NCI-H82 treated with DMSO at 0.1 percent for 48 hours (cell line): ENCODE measurements at regions not wholly inside any gene's neighbourhood (a gene's known extent, or its start where the extent isn't known, plus 50 kb on each side); places are given as distances from the start of the nearest gene placed in this dataset.

Experiments
- DNase-seq: peaks from one replicate; lab custom pipeline; 2025; ENCODE audit not compliant: unreplicated experiment; lab: John Stamatoyannopoulos, UW

DNA sequence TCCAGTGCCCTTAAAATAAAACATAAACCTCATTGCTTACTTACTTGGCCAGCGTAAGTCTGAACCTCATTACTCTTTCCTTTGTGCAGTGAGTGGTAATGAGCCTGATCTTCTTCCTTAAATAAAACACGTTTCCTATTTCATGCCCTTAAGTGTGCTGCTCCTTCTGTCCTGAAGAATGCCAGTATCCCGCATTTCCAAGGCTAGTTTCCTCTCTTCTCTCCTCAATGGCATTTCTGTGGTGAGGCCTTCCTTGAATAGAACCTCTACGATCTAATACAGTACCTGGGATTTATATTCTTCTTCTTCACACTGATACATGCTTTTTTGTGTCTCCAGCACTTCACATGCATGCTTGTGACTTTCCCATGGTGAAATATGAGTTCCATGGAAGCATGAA is 523.4 kb upstream of the CDH4 start:
- DNase-seq: no peak

DNA sequence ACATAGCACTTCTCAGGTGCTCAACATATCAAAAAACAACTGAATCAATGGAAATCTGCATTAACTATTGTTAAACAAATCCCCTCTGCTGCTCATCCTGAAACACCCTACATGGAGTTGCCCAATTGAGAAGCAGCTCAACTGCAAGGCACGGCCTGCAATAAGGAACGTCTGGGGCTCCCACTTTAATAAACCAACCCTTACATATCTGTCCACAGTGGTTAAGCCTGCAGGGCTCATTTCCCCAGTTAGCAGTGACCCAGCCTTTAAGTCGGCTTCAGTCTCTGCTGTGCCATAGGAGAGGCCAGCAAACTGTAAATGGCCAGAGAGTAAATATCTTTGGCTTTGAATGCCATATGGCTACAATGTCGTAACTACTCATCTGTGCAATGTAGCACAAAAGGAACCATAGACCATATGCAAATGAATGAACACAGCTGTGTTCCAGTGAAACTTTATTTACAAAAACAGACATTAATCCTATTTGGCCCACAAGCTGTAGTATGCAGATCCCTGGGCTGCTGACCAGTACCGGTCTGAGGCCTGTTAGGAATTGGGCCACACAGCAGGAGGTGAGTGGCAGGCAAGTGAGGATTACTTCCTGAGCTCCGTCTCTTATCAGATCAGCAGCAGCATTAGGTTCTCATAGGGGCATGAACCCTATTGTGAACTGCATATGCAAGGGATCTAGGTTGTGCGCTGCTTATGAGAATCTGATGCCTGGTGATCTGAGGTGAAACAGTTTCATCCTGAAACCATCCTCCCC is 522.7 kb upstream of the CDH4 start:
- peak; percentile 23 for DNase-seq

DNA sequence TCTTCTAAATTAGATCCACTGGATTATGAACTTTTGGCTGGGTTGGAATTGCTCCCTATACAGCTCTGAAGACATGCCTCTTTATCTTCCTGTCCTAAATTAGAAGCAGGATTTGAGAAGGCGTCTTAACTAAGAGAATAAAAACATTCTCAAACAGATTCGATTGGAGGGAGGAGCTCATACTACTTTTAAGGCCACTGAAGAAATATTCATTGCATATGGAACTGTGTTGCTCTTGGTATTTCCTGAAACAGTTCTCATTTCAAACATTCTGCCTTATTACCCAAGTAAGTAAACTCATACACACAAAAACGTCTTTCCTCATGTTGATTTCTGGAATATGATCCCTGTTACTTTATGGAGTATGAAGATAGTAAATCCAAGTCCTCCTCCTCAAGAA is 519.7 kb upstream of the CDH4 start:
- DNase-seq: no peak

DNA sequence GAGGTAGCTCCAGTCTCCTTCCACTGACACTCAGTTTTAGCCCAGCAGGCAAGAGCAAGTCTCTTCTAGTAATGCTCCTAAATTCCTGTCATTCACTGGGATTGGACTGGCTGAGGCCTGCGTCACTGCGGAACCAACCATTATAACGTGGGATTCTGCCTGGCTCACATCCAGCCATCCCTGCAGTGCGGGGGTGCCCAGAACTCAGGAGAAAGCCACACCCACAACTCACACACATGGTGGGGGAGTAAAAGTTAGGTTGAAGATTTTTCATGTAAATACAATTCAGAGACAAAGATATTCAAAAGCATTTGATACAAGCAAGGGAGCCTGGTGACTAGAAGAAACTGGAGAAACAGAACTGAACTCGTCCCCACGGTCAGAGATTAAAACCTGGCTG is 504.0 kb upstream of the CDH4 start:
- DNase-seq: no peak

DNA sequence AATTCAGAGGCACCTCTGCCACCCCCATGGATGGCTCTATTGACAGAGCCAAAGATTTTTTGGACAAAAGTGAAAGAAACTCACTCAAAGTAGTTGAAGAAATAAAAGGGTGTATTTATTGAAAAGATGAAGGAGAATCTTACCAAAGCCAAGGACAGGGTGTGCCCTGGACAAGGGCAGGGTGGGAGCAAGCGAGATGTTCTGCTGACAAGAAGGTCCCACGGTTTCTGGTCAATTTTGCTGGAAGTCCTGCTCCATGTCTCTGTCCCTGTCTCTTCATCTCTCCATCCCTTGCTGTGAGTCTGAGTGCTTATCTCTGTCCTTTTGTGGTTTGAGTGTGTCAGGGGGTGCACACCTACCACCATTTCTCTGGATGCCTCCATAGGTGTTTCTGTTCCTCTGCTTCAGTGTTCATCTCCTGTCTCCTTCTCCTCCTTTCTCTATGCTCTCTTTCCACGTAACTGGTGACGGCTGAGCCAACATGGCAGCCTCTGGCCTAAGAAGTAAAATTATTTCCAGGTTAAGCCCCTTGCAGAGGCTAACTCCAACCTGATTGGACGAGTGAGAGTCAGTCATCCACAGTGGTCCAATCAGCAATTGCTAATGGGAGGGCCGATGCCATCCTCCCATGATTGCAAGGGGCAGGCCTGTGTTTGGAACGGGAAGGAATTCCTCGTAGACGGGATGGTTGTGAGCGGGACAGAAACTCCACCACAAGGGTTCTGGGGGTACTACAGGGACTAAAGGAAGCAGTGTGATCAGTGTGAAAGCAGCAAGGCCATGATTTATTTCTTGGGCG is 502.1 kb upstream of the CDH4 start:
- DNase-seq: no peak

DNA sequence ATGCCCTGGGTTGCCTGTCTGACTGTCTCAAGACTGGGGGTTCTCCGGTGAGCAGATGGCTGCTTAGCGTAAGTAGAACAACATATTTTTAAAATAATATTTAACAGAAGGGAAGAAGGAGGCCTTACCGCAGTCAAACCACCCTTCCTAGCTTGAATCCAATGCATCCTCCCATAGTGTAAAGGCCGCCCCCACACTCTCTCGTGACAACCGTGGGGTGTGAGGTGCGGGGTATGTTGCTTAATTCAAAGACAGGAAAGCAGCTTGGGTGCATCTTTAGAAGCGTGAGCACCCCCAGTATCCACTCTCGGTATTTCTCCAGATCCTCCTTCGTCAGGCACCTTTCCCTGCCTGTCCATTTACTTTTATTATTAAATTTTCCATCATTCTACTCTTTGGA is 501.2 kb upstream of the CDH4 start:
- DNase-seq: no peak

DNA sequence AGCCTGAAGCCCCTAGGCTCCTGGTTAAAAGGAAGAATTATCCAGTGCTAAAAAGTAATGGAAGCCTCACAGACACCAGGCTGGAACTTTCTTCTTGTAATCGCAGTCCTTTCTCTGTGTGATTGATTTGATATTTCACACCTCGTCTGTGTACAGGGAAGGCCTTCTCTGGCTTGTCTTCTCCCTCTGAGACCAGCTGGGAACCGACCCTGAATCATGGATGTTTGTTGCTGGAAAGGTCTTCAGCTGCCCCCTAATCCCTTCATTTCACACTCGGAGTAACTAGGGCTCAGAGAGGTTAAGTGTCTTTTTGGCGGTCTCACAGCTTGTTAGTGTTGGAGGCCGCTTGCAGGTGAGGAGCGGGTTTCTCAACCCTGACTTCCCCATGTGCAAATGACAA is 500.2 kb upstream of the CDH4 start:
- DNase-seq: no peak

DNA sequence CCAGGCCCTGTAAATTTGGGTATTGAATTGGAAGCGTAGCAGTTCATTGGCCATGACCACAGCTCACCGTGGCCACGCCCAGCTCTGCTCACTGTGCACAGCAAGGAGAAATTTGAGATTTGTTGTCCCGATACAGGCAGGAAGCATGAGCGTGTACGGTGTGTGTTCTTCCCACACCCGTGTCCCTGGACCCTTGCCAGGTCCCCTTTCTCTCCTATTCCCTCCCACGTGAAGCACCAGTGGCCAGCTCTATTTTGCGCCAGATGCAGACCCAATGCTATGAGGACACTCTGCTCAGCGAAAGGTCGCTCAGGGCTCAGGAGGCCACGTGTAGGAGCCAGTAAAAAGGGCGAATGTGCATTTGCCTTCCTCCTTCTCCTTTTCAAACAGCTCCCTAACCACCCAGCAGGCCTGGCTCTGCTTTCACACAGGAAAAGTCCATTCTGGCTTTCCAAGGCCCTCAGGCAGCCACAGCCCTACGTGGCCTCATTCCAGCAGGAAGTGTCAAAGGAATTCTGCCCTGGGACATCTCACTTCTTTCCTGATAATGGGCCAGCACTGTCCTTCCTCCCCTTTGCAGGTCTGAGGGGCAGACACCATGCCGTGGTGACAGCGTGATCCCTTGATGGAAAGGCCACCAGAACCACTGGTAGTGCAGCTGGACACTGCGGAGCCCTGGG is 499.2 kb upstream of the CDH4 start:
- no peak for DNase-seq

DNA sequence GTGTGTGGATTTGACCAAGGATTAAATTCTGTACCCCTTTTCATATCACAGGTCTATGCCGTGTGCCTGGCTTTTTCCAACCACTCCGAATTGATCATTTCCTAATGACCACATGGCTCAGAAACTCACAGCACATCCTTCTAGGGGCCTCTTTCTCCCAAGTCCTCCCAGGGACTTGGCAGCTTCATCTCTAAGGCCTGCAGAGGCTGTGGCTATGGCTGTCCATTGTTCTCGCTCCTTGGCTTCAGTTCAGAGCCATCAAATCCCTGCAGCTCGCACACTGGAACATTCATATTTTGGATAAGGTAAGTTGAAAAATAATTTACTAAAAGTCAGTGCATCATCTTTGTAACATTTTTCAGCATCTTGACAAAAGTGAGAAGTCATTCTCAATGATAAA is 497.2 kb upstream of the CDH4 start:
- DNase-seq: no peak

DNA sequence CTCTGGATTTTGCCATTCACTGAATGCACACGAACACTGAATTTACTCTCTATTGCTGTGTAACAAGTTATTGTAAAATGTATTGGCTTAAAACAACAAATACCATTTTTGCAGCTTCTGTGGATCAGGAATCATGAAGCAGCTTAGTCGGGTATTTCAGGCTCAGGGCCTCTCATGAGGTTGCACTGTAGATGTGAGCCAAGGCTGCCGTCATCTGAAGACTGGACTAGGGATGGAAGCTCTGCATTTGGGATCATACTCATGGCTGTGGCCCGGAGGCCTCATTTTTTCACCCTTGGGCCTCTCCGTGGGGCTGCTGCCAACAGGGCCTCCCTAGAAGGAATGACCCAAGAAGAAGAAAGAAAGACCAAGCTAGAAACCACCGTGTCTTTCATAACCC is 492.4 kb upstream of the CDH4 start:
- no peak for DNase-seq

DNA sequence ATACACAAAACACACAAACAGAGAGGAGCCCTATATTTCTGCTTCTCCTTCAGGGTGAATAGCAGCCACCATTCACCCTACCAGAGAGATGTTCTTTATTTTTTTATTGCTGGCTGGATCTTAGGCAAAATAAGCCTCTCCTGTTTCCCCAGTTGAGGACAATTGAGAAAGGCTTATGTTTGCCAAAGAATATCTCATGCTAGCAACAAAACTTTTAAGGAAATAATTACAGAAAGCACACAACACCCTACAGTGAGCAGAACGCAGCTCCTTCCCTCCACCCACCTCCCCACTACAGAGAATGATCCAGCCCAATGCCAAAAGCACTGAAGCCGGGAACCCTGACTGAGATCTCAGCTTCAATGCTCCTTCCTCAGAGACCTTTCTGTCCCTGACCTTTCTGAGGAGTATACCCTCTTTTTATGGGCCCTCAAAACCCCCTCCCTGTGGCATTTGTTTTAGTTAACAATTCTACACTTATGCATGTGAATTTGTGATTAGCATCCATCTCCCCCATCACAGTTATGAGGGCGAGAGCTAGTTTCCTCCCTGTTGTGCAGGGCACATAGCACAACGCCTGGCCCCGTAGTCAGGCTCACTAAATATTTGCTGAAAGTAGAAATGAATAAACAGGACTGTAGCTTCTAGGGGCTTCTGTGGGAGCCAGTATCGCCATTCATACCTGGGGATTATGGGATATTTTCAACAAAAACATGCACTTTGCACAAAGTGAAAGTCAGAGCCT is 491.6 kb upstream of the CDH4 start:
- no peak for DNase-seq

DNA sequence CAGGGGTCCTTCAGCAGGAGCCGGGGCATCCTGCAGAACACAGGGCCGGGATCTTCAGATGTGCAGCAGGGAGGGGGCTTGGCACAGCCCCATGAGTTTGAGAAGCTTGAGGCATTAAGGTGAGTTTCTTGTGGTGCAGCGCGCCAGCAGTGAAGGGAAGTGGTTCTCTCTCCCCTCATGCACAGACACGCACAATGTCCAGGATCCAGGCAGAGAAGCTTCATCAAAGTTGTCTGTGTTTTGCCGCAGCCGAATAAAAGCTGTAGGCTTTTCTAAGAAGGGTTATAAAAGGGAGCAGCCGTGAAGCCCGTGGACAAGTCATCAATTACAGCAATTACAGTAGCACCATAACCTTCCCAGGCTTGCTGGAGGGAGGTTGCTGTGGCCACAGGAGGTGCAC is 491.0 kb upstream of the CDH4 start:
- DNase-seq: no peak

DNA sequence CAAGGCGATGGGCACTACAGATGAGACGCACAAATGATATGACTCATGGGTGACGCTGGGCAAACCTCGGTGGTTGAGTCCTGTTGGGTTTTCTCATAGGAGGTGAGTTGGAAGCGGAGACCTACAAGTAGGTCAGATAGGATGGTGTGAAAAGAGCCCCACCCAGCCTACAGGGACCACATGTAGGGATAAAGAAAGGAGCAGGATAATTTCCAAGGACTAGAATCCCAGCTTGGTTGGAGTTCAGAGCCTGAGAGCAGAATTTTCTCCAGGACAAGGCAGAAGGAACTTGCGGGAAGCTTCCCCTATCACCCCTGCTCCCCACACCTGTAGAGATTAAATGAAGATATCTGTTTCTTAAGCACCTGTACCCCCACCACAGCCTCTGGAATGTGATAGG is 489.7 kb upstream of the CDH4 start:
- no peak for DNase-seq

DNA sequence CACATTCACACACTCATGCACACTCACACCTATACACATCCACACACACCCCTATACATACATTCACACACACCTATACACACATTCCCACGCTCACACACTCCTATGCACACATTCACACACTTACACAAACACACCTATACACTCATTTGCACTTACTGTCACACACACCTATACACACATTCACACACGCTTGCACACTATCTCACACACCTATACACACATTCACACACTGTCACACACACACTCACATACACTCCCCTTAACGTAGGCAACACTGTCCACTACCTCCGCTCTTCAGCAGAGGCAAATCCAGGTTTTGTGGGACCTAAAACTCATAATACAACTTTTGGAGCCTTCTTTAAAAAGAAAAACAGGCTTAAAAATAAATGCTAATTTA is 487.7 kb upstream of the CDH4 start:
- DNase-seq: no peak

DNA sequence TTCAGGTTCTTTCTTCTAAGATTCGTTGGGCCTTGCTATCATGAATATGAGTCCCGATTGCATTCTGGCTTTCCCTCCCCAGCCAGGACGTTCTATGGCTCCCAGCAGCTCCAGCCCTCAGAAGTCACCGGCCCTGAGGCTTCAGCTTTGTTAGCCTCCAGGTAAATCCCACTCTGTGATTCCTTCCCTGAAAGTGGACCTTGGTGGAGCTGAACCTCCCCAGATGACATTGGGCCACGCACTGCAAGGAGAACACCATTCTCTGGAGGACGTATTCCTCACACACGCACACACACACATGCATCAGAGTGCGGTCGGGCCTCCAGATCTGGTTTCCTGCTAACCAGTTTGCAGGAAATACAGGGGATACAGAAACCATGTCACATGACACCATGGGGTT is 487.3 kb upstream of the CDH4 start:
- no peak for DNase-seq

DNA sequence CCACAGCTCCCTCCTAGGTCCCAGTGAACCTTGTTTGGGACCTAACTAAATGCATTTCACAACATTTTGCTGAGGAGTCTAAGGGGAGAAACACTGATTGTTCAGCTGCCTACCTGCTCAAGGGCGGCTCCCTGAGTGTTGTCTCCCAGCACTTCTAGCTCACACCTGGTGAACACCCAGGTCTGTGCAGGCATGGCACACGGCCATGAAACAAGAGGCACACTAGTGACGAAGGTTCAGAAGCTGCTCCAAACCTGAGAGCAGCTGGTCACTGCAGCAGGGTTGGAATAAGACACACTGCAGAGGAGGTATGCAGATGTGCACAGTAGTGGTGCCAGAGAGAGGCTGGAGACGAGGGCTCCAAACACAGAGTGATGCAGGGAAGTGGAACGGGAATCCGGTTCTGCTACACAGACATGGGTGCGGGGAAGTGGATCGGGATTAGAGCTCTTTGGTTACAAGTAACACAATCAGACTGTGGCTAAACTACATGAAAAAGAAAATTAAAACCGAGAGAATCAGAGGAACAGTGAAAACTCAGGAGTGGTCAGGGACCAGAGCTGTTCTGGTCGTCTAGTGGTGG is 486.1 kb upstream of the CDH4 start:
- DNase-seq: no peak

DNA sequence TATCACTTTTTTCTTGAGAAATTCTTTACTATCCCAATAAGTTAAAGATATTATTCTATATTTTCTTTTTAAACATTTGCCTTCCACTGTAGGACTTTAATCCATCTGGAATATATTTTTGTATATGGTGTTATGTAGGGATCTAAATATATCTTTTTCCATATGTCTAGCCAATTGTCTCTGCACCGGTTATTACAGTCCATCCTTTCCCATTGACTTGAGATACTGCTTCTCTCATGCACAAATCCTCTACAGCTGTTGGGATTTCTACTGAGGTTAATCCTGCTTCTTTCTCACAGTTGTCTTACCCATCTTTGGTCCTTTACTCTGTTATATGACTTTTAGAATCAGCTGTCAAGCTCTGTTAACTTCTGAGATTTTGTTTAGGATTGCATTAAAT is 483.8 kb upstream of the CDH4 start:
- no peak for DNase-seq

DNA sequence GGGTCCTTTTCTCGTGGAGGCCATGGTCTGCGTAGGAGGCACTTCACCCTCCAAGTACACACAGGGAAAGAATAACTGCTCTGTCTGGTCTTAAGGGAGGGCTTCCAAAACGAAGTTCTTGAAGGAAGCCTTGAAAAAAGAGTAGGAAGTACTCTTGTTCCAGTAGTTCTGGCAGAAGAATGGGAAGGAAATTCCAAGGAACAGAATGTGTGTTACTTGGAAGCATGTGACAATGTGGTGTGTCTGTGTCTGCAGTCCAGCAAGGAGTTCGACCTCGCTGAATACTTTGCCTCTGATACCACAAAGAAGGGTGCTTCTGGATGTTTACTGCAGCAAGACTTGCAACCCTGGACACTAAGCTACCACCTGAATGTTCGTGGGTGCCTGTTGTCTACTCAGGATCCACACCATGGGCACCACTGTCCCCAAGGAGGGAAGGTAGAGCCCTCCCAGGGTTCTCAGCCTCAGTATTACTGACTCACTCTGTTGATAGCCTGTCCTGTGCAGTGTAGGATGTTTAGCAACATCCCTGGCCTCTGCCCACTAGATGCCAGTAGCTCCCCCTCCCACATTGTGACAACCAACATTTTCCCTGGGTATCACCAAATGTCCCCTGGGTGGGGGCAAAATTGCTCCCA is 471.6 kb upstream of the CDH4 start:
- DNase-seq: no peak

DNA sequence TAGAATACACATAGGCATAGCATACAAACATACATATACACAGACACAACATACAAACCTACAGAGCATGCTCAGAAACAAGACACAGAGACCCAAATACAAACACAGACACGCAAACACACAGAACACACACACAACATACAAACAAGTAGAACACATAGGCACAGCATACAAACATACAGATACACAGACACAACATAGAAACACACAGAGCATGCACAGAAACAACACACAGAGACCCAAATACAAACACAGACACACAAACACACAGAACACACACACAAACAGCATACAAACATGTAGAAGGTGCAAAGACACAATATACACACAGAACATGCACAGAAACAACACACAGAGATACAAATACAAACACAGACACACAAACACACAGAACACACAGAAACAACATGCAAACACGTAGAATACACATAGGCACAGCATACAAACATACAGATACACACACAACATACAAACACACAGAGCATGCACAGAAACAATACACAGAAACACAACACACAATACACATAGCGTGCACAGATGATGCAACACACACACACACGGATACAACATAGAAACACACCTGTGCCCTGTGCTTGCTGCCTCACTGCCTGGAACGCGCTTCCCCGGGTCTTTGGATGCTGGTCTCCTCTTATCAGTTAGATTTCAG is 469.0 kb upstream of the CDH4 start:
- DNase-seq: no peak

DNA sequence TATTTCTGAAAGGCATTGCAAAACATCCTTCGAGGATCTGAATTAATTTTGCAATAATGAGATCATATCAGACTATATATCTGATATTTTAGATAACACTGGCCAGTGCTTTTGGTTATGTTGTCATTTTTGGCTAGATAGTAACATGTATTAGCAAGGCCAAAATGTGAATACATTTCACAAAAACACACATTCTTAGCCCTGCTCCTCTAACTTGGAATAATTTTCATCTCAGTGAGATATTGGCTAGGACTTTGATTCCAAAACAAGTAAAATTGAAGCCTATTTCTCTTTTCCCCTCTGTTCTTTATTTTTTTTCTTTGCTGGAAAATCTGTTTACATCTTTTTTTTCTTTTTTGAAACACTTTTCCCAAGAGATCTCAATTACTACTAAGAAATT is 466.8 kb upstream of the CDH4 start:
- no peak for DNase-seq
